GM12878 (cell line): ENCODE measurements at regions not wholly inside any gene's neighbourhood (a gene's known extent, or its start where the extent isn't known, plus 50 kb on each side); places are given as distances from the start of the nearest gene placed in this dataset.

Experiments used
- BCL11A ChIP-seq: IDR thresholded peaks from 2 replicates; pipeline ENCODE4 v1.6.1; 2011; ENCODE audit warnings: low read depth, low read length
- CHD2 ChIP-seq: IDR thresholded peaks from 2 replicates; pipeline ENCODE4 v1.6.1; 2011; ENCODE audit warnings: low read depth, low read length, improper control_type of control experiment, borderline replicate concordance
- CTCF ChIP-seq, 3 experiments: IDR thresholded peaks in 2 of 3; conservative IDR thresholded peaks in 1 of 3; 2 replicates each; pipeline ENCODE4 v1.5.1; 2011; ENCODE audit warnings: low read depth in 3 of 3, low read length in 3 of 3, mild to moderate bottlenecking in 3 of 3, control low read depth in 2 of 3, moderate library complexity in 2 of 3, inconsistent platforms in 1 of 3, mixed read lengths in 1 of 3; ENCODE audit not compliant: control insufficient read depth in 2 of 3, insufficient read depth in 1 of 3; ENCODE audit errors: extremely low read depth in 1 of 3
- CUX1 ChIP-seq: IDR thresholded peaks from 2 replicates; pipeline ENCODE4 v1.6.1; 2012; ENCODE audit warnings: improper control_type of control experiment, low read depth, low read length; ENCODE audit not compliant: insufficient replicate concordance
- EZH2 ChIP-seq: IDR thresholded peaks from 2 replicates; pipeline ENCODE4 v1.6.1; 2012; ENCODE audit warnings: low read depth, mild to moderate bottlenecking, control low read depth, inconsistent platforms, low read length, borderline replicate concordance; ENCODE audit not compliant: control insufficient read depth
- HDAC6 ChIP-seq: fragments of 200-600 bp; sonication (generic); IDR thresholded peaks from one replicate; pipeline ENCODE4 v1.8.0; 2017; ENCODE audit warnings: antibody characterized with exemption; ENCODE audit not compliant: unreplicated experiment
- LARP7 ChIP-seq: fragments of 450-650 bp; IDR thresholded peaks from 2 replicates; pipeline ENCODE4 v1.6.1; 2017; ENCODE audit warnings: mild to moderate bottlenecking
- NBN ChIP-seq: fragments of 450-650 bp; IDR thresholded peaks from 2 replicates; pipeline ENCODE4 v1.6.1; 2016
- NFIC ChIP-seq: IDR thresholded peaks from 2 replicates; pipeline ENCODE4 v1.6.1; 2012; ENCODE audit warnings: low read depth, mild to moderate bottlenecking, inconsistent platforms, low read length, moderate library complexity
- NR2C1 ChIP-seq: fragments of 450-650 bp; IDR thresholded peaks from 2 replicates; pipeline ENCODE4 v1.6.1; 2017; ENCODE audit warnings: antibody characterized with exemption, mild to moderate bottlenecking, moderate library complexity
- POU2F2 ChIP-seq: IDR thresholded peaks from 3 replicates; pipeline ENCODE4 v1.6.1; 2011; ENCODE audit warnings: low read depth, mild to moderate bottlenecking, low read length, borderline replicate concordance
- SMAD1 ChIP-seq: fragments of 450-650 bp; IDR thresholded peaks from 2 replicates; pipeline ENCODE4 v1.6.1; 2018; ENCODE audit warnings: mild to moderate bottlenecking, low read depth; ENCODE audit not compliant: partially characterized antibody
- SMAD5 ChIP-seq: IDR thresholded peaks from 2 replicates; pipeline ENCODE4 v1.6.1; 2016; ENCODE audit warnings: antibody characterized with exemption, low read depth
- STAT3 ChIP-seq: IDR thresholded peaks from 2 replicates; pipeline ENCODE4 v1.6.1; 2011; ENCODE audit warnings: low read depth, low read length, improper control_type of control experiment
- ZBTB33 ChIP-seq: fragments of 450-650 bp; IDR thresholded peaks from 2 replicates; pipeline ENCODE4 v1.6.1; 2017; ENCODE audit warnings: mild to moderate bottlenecking
- ZBTB40 ChIP-seq: fragments of 450-650 bp; IDR thresholded peaks from 2 replicates; pipeline ENCODE4 v1.6.1; 2016; ENCODE audit warnings: mild to moderate bottlenecking, moderate library complexity, borderline replicate concordance
- ZNF217 ChIP-seq: fragments of 450-650 bp; IDR thresholded peaks from 2 replicates; pipeline ENCODE4 v1.6.1; 2017; ENCODE audit warnings: antibody characterized with exemption, mild to moderate bottlenecking
- ZNF384 ChIP-seq: IDR thresholded peaks from 2 replicates; pipeline ENCODE4 v1.6.1; 2012; ENCODE audit warnings: low read depth, mild to moderate bottlenecking, low read length, improper control_type of control experiment, borderline replicate concordance

- no peak for TF ChIP-seq CTCF (IDR thresholded peaks at IDR 0.05 in 2 of 3, conservative IDR thresholded peaks at IDR 0.05 in 1 of 3; ENCODE audit: control insufficient read depth in 2 of 3, extremely low read depth in 1 of 3, insufficient read depth in 1 of 3, low read depth in 3 of 3, low read length in 3 of 3)
- peak; percentile 80; the same call in 1 of the 2 replicates for TF ChIP-seq BCL11A
- TF ChIP-seq ZBTB33, result no peak
- no peak for TF ChIP-seq CHD2
- TF ChIP-seq EZH2, result no peak
- TF ChIP-seq HDAC6, result no peak
- TF ChIP-seq CUX1, result no peak
- peak; percentile 20 for TF ChIP-seq SMAD1
- no peak; the same call in 1 of the 2 replicates for TF ChIP-seq STAT3
- TF ChIP-seq NR2C1, result no peak
- peak; percentile 60 for TF ChIP-seq ZNF217
- peak; percentile 96 for TF ChIP-seq NFIC
- no peak for TF ChIP-seq LARP7
- TF ChIP-seq NBN, result 0 out of 2 replicates have a peak, but pooled peaks have one; percentile 22
- TF ChIP-seq ZNF384, result no peak
- no peak for TF ChIP-seq POU2F2
- TF ChIP-seq SMAD5, result no peak
- TF ChIP-seq ZBTB40, result peak; percentile 25; the same call in 1 of the 2 replicates
Measured at GRCh38 chr12:103102225-103102744, 144.8 kb downstream of the ASCL1 start (continued).
